ENCODE measurements at regions not wholly inside any gene's neighbourhood (a gene's known extent, or its start where the extent isn't known, plus 50 kb on each side); places are given as distances from the start of the nearest gene placed in this dataset.
A peak's percentile ranks its signal among the peaks of the same experiment; 100 is the strongest.

- H3K4me3 ChIP-seq: no peak overlapping the region
- H3K36me3 ChIP-seq (ENCODE audit: insufficient read depth): no peaks in the 10 kb centered on the region
- no peaks in the 10 kb centered on the region for H3K27me3 ChIP-seq (ENCODE audit: insufficient read depth)
- no peaks in the 10 kb centered on the region for H3F3A ChIP-seq (replicated peaks; ENCODE audit: low read depth)
- H3K4me2 ChIP-seq: no peak overlapping the region
- peak overlapping the region; percentile 63; the same call in 1 of the 2 replicates for H2AFZ ChIP-seq
- H3K4me1 Mint-ChIP-seq: no peaks in the 10 kb centered on the region
- H3K4me3 Mint-ChIP-seq: no peak overlapping the region
- H3K27ac ChIP-seq (ENCODE audit: low read depth): no peak overlapping the region
- TF ChIP-seq EZH2phosphoT487 (IDR thresholded peaks at IDR 0.05; ENCODE audit: unreplicated experiment) (no peak), ZNF462 (CRISPR knock-in tag; IDR thresholded peaks at IDR 0.05) (no peak), NANOG (IDR thresholded peaks at IDR 0.05; ENCODE audit: borderline replicate concordance) (no peak)
- H3K27ac Mint-ChIP-seq: no peak overlapping the region
- H3K4me1 ChIP-seq (ENCODE audit: insufficient read depth): no peaks in the 10 kb centered on the region
- no peak for ATAC-seq
- no peaks in the 10 kb centered on the region for H3K79me2 ChIP-seq (replicated peaks; ENCODE audit: insufficient read depth)
- H3K9me3 Mint-ChIP-seq: peaks cover 3% of the 10 kb centered on the region; the same call in 1 of the 3 replicates
- peaks cover 6% of the 10 kb centered on the region for H3K27me3 Mint-ChIP-seq (ENCODE audit: insufficient read depth, low read depth, poor library complexity)
- H3K36me3 Mint-ChIP-seq (ENCODE audit: low read depth): no peaks in the 10 kb centered on the region
- H3K9me2 ChIP-seq (ENCODE audit: insufficient read depth): no peaks in the 10 kb centered on the region
- no peak for DNase-seq (ENCODE audit: low spot score)
- no peaks in the 10 kb centered on the region for H4K20me1 ChIP-seq (replicated peaks; ENCODE audit: insufficient read depth)
These were observed 200.5 kb downstream of the FGF9 start for GRCh38 chr13:21871382-21871781.

- Histone ChIP-seq H3K27me3 (ENCODE audit: insufficient read depth) (no peaks in the 10 kb centered on the region), H3K27ac (ENCODE audit: low read depth) (no peak overlapping the region), H4K20me1 (replicated peaks; ENCODE audit: insufficient read depth) (no peaks in the 10 kb centered on the region), H3K79me2 (replicated peaks; ENCODE audit: insufficient read depth) (no peaks in the 10 kb centered on the region), H3K4me2 (no peak overlapping the region), H3K36me3 (ENCODE audit: insufficient read depth) (no peaks in the 10 kb centered on the region), H3K4me1 (ENCODE audit: insufficient read depth) (no peaks in the 10 kb centered on the region), H2AFZ (no peak overlapping the region), H3K4me3 (no peak overlapping the region), H3F3A (replicated peaks; ENCODE audit: low read depth) (no peaks in the 10 kb centered on the region), H3K9me2 (ENCODE audit: insufficient read depth) (no peaks in the 10 kb centered on the region)
- no peak for ATAC-seq
- Mint-ChIP-seq H3K4me3 (no peak overlapping the region), H3K27me3 (ENCODE audit: insufficient read depth, low read depth, poor library complexity) (peaks cover 6% of the 10 kb centered on the region), H3K27ac (no peak overlapping the region), H3K36me3 (ENCODE audit: low read depth) (no peaks in the 10 kb centered on the region), H3K9me3 (no peaks in the 10 kb centered on the region), H3K4me1 (no peaks in the 10 kb centered on the region)
- no peak for DNase-seq (ENCODE audit: low spot score)
- TF ChIP-seq ETS1 (IDR thresholded peaks at IDR 0.05) (no peak), ZNF462 (CRISPR knock-in tag; IDR thresholded peaks at IDR 0.05) (no peak), POLR2AphosphoS5 (IDR thresholded peaks at IDR 0.05; ENCODE audit: low read depth) (no peak), CREB1 (CRISPR knock-in tag; IDR thresholded peaks at IDR 0.05; ENCODE audit: low read depth) (no peak)
These were observed 201.0 kb downstream of the FGF9 start for GRCh38 chr13:21871919-21872318.

Measured in GM23338 (cell line).